ENCODE measurements at regions not wholly inside any gene's neighbourhood (a gene's known extent, or its start where the extent isn't known, plus 50 kb on each side); places are given as distances from the start of the nearest gene placed in this dataset.
"Not testable (repeated sequence)": the region's sequence is repeated elsewhere in the genome, so short reads cannot be mapped to it uniquely, and the experiment has no call there.

- CTCF ChIA-PET (ENCODE audit: partially characterized antibody); H2AK5ac ChIP-seq (ENCODE audit: low read depth, low read length); H4K20me1 ChIP-seq (replicated peaks in 1 of 2; ENCODE audit: control insufficient read depth in 1 of 2, insufficient read depth in 2 of 2, low read length in 2 of 2); H3K4me2 ChIP-seq (ENCODE audit: insufficient read depth in 1 of 2, low read depth in 2 of 2, low read length in 2 of 2); H3K18ac ChIP-seq (ENCODE audit: extremely low read depth, low read length); H3K9ac ChIP-seq (replicated peaks in 1 of 4; ENCODE audit: extremely low read depth in 1 of 4, low read depth in 3 of 4, low read length in 3 of 4); H2BK5ac ChIP-seq (ENCODE audit: low read depth, low read length); H3K27ac ChIP-seq (ENCODE audit: low read depth, low read length); H3K79me1 ChIP-seq (ENCODE audit: low read depth, low read length); H2BK120ac ChIP-seq (replicated peaks; ENCODE audit: low read depth, low read length); H4K8ac ChIP-seq (ENCODE audit: extremely low read depth, insufficient read depth, low read length); H3K23me2 ChIP-seq (ENCODE audit: low read depth, low read length); FAIRE-seq; H4K5ac ChIP-seq (ENCODE audit: insufficient read length, low read depth, low read length); POLR2A ChIA-PET (ENCODE audit: partially characterized antibody); H3K4me3 ChIP-seq (ENCODE audit: extremely low read depth in 1 of 4, insufficient read depth in 2 of 4, low read depth in 3 of 4, low read length in 4 of 4); H3K79me2 ChIP-seq (ENCODE audit: control insufficient read depth in 1 of 2, insufficient read depth in 2 of 2, low read length in 2 of 2); H2BK20ac ChIP-seq (ENCODE audit: low read length); H2AFZ ChIP-seq (ENCODE audit: low read length); H3K4me1 ChIP-seq (replicated peaks in 1 of 4; ENCODE audit: control insufficient read depth in 3 of 4, insufficient read depth in 4 of 4, low read length in 3 of 4); H2BK12ac ChIP-seq (ENCODE audit: low read depth, low read length); H3K56ac ChIP-seq (replicated peaks; ENCODE audit: insufficient read length, low read depth, low read length); H3K9me3 ChIP-seq (ENCODE audit: insufficient read depth in 2 of 2, low read depth in 1 of 2, low read length in 1 of 2); H3K36me3 ChIP-seq (ENCODE audit: control insufficient read depth in 2 of 4, insufficient read depth in 4 of 4, low read length in 3 of 4); DNase-seq (ENCODE audit: low read depth in 1 of 2, low spot score in 2 of 2); H3K27me3 ChIP-seq (replicated peaks in 1 of 4; ENCODE audit: control insufficient read depth in 3 of 4, extremely low read depth in 1 of 4, insufficient read depth in 3 of 4, low read length in 3 of 4); H3K23ac ChIP-seq (ENCODE audit: insufficient read length); H4K91ac ChIP-seq (replicated peaks; ENCODE audit: insufficient read length, low read length); H3K4ac ChIP-seq (replicated peaks; ENCODE audit: insufficient read length, low read depth, low read length); H3K14ac ChIP-seq (ENCODE audit: insufficient read length); H2BK15ac ChIP-seq (ENCODE audit: low read length): not testable (repeated sequence)
- 77% methylated on average over 4 of the region's 4 CpGs; no CpG with 5 or more reads in 1 of the 2 experiments for WGBS, 2 experiments (ENCODE audit: extremely low coverage in 1 of 2, insufficient coverage in 1 of 2, insufficient read length in 1 of 2, insufficient replicate concordance in 2 of 2, low coverage in 1 of 2, low lambda C conversion rate in 2 of 2, missing lambda C conversion rate in 1 of 2)
Observed at GRCh38 chr1:849873-850272, 73.8 kb upstream of the SAMD11 start.

All from H1 (cell line).